RKO (cell line): ENCODE measurements at regions not wholly inside any gene's neighbourhood (a gene's known extent, or its start where the extent isn't known, plus 50 kb on each side); places are given as distances from the start of the nearest gene placed in this dataset.

Experiments
- DNase-seq: peaks from one replicate; pipeline ENCODE4 v3.0.0-alpha.2; 2016; ENCODE audit warnings: low spot score

- no peak for DNase-seq
These were observed 587.2 kb downstream of the PTPRU start for GRCh38 chr1:29823561-29823960.

- no peak for DNase-seq
These were observed 585.3 kb downstream of the PTPRU start for GRCh38 chr1:29821605-29822004.

GRCh38 chr1:29820401-29820800, 584.1 kb downstream of the PTPRU start:
- DNase-seq, result no peak

GRCh38 chr1:29812408-29813135, 576.2 kb downstream of the PTPRU start:
- DNase-seq, result no peak

- no peak for DNase-seq
These were observed 575.5 kb downstream of the PTPRU start for GRCh38 chr1:29811727-29812407.

GRCh38 chr1:29811247-29811646, 574.9 kb downstream of the PTPRU start:
- no peak for DNase-seq

GRCh38 chr1:29810121-29811120, 574.1 kb downstream of the PTPRU start:
- DNase-seq, result no peak

GRCh38 chr1:29809446-29810120, 573.3 kb downstream of the PTPRU start:
- no peak for DNase-seq

- DNase-seq, result no peak
These were observed 572.0 kb downstream of the PTPRU start for GRCh38 chr1:29808141-29808995.

- no peak for DNase-seq
These were observed 571.4 kb downstream of the PTPRU start for GRCh38 chr1:29807689-29808088.

GRCh38 chr1:29806646-29807319, 570.5 kb downstream of the PTPRU start:
- DNase-seq, result no peak

GRCh38 chr1:29805896-29806160, 569.5 kb downstream of the PTPRU start:
- DNase-seq, result no peak

GRCh38 chr1:29805122-29805895, 569.0 kb downstream of the PTPRU start:
- DNase-seq, result no peak

- no peak for DNase-seq
These were observed 568.0 kb downstream of the PTPRU start for GRCh38 chr1:29804181-29804899.

GRCh38 chr1:29803486-29803885, 567.2 kb downstream of the PTPRU start:
- DNase-seq, result no peak

GRCh38 chr1:29802181-29803068, 566.1 kb downstream of the PTPRU start:
- no peak for DNase-seq

- no peak for DNase-seq
These were observed 565.2 kb downstream of the PTPRU start for GRCh38 chr1:29801561-29801973.

GRCh38 chr1:29801003-29801402, 564.7 kb downstream of the PTPRU start:
- DNase-seq, result no peak
